Activated CD4-positive, alpha-beta T cell treated with anti-CD3 and anti-CD28 coated beads, Interleukin-2, amount 10 ng/mL, durations not matched to agents 24 days and 14 days (primary cell): ENCODE measurements at regions not wholly inside any gene's neighbourhood (a gene's known extent, or its start where the extent isn't known, plus 50 kb on each side); places are given as distances from the start of the nearest gene placed in this dataset.

ENCODE experiments used
- DNase-seq: peaks from one replicate; pipeline ENCODE4 v3.0.0; 2022
- H3K27ac Mint-ChIP-seq: one replicate; pipeline ENCODE4 v1.8.0; 2022; ENCODE audit warnings: mild to moderate bottlenecking, mixed read lengths
- H3K27me3 Mint-ChIP-seq: one replicate; pipeline ENCODE4 v1.8.0; 2022; ENCODE audit warnings: mixed read lengths
- H3K36me3 Mint-ChIP-seq: one replicate; pipeline ENCODE4 v1.8.0; 2022; ENCODE audit warnings: low read depth, mild to moderate bottlenecking, mixed read lengths
- H3K4me1 Mint-ChIP-seq: one replicate; pipeline ENCODE4 v1.8.0; 2021; ENCODE audit warnings: mixed read lengths
- H3K4me3 Mint-ChIP-seq: one replicate; pipeline ENCODE4 v1.8.0; 2022; ENCODE audit warnings: mild to moderate bottlenecking, moderate library complexity, mixed read lengths
- H3K9me3 Mint-ChIP-seq: one replicate; pipeline ENCODE4 v1.8.0; 2021; ENCODE audit warnings: mixed read lengths
- intact Hi-C: fragments of 100-400 bp; cut with micrococcal nuclease; formaldehyde crosslinking; loops from one replicate; pipeline ENCODE4 v1.15.1; 2023

DNA sequence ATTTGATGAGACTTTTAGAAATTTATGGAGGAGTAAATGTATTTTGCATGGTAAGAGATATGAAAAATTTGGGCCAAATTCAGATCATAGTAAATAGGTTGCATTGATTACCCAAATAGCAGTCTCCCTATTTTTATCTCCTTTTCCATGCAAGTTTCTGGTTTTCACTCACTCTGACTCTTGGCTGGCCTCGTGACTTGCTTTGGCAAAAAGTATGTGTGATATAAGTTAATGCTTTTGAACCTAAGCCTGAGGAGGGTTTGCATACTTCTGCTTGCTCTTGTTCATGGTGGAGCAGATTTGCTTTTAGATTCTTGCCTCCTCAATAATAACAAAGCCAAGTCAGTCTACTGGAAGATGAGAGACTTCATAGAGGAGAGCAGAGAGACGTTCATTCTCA, 1045.9 kb upstream of the CDH8 start:
- intact Hi-C loops: no loop called here
- H3K4me3 Mint-ChIP-seq: no peak overlapping the region
- H3K4me1 Mint-ChIP-seq: no peaks in the 10 kb centered on the region
- no peak overlapping the region for H3K27ac Mint-ChIP-seq
- no peak for DNase-seq
- no peaks in the 10 kb centered on the region for H3K36me3 Mint-ChIP-seq
- no peaks in the 10 kb centered on the region for H3K27me3 Mint-ChIP-seq
- H3K9me3 Mint-ChIP-seq: peaks cover 4% of the 10 kb centered on the region

DNA sequence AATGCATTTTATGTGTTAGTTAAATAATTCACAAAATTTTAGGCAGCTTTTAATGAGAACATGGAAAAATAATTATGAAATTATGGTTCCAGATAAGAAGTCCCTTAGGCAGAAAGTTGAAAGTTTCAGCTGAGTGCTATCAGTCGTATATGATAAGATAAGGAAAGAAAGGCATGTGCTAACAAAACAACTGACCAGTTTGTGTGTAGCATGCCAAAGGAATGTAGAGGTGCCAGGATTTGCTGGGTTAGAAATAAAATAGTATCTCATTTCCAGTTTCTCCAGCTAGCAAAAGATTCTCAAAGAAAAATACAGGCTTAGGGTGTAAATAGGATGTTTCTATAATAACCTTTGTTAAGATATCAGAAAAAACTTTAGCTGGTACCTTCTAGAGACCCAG, 1044.5 kb upstream of the CDH8 start:
- Mint-ChIP-seq H3K4me1 (no peaks in the 10 kb centered on the region), H3K4me3 (no peak overlapping the region), H3K27ac (no peak overlapping the region), H3K9me3 (peaks cover 9% of the 10 kb centered on the region), H3K36me3 (no peaks in the 10 kb centered on the region), H3K27me3 (no peaks in the 10 kb centered on the region)
- intact Hi-C loops: no loop called here
- no peak for DNase-seq

DNA sequence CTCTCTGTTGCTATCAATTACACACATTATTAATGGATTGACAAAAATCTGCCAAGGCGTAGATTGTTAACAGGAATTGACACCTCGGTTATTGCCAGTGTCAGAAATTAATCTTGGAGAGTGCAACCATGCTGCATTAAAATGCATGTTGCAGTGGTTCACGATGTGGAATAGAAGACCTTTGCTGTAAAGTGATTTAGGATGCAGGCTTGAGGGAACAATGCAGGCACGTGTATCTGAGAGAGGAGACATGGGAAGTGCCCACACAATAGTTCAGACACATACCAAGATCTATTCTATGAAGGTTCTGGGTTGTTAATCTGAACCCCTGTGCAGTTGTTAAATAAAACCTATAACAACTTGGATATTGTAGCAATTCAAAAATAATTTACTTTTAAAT, 1032.8 kb upstream of the CDH8 start:
- DNase-seq: no peak
- no peaks in the 10 kb centered on the region for H3K4me1 Mint-ChIP-seq
- intact Hi-C loops: no loop called here
- H3K4me3 Mint-ChIP-seq: no peak overlapping the region
- no peaks in the 10 kb centered on the region for H3K9me3 Mint-ChIP-seq
- H3K27me3 Mint-ChIP-seq: no peaks in the 10 kb centered on the region
- no peak overlapping the region for H3K27ac Mint-ChIP-seq
- H3K36me3 Mint-ChIP-seq: no peaks in the 10 kb centered on the region

DNA sequence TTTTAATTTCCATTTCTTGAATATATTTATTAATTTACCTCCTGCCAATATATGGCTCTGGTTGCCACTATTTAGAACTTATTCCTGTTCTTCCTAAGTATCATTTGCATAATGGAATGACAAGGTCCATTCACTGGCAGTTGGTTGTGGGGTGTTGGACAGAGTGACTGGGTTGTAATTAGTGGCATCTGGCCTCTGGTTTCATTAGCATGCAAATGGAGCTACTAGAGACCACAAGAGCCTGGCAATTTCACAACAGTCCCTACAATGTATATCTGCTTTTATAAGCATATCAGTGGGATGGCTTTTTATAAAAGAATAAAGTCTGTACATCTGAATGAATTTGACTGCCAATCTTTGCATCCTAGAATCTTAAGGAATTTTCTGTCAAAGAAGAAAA, 1030.9 kb upstream of the CDH8 start:
- intact Hi-C loops: no loop called here
- no peaks in the 10 kb centered on the region for H3K4me1 Mint-ChIP-seq
- no peak overlapping the region for H3K4me3 Mint-ChIP-seq
- no peaks in the 10 kb centered on the region for H3K27me3 Mint-ChIP-seq
- H3K9me3 Mint-ChIP-seq: no peaks in the 10 kb centered on the region
- no peaks in the 10 kb centered on the region for H3K36me3 Mint-ChIP-seq
- DNase-seq: no peak
- no peak overlapping the region for H3K27ac Mint-ChIP-seq

DNA sequence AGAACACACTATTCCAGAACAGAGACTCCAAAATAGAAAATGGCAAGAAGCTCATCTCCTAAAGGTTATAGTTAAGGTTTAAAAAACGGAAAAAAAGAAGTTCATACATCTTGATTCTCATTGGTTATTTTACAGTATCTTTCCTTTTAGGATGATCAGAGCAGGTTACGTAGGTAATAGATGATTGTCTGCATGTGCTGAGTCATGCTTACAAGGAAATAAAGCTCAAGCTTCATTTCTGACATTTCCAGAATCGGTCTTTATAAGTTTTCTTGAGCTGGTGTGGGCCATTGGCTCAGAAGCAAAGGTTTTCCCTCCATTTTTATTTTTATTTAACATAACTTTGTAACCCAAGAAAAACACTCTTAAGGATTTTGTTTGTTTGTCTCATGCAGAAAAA, 1030.3 kb upstream of the CDH8 start:
- Mint-ChIP-seq H3K4me1 (no peaks in the 10 kb centered on the region), H3K27ac (no peak overlapping the region), H3K27me3 (no peaks in the 10 kb centered on the region), H3K4me3 (no peak overlapping the region), H3K9me3 (no peaks in the 10 kb centered on the region), H3K36me3 (no peaks in the 10 kb centered on the region)
- DNase-seq: no peak
- intact Hi-C loops: no loop called here

DNA sequence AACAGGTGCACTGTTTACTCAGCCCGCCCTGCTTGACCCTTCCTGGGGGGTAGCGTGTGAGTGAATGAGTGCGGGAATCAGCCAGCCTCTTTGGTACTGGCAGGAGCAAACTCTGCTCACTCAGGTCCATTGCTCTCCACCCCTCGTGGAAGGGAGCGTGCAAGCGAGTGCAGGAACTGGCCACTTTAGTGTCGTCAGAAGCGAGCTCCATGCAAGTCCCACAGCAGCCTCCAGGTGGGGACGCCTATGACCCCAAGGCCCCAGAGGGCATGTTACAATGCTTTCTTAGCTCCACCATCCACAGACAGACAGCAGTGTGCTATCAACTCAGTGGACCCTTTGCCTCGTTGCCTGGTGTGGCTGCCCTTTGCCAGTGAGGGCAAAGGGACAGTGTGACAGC, 1025.1 kb upstream of the CDH8 start:
- Mint-ChIP-seq H3K9me3 (peaks cover 5% of the 10 kb centered on the region), H3K4me3 (no peak overlapping the region), H3K27ac (no peak overlapping the region), H3K36me3 (no peaks in the 10 kb centered on the region), H3K4me1 (no peaks in the 10 kb centered on the region), H3K27me3 (no peaks in the 10 kb centered on the region)
- DNase-seq: no peak
- intact Hi-C loops: no loop called here

DNA sequence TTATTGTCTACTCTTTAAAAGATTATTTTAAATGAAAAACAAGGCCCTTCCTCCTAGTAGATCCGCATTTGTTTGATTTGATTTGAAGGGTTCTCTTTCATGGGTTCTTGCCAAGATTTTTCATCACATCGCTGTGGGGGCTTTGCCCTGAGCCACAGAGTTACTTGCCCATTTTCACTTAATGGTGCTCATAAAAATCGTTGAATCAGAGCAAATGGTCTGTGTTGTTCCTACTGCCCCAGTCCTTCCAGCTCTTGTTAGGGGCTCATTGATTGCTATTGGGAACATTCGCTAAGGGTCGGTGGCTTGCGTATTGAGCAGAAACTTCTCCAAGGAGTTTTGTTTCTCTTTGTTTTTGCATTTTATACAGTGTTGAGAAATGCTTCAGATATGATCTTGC, 1023.4 kb upstream of the CDH8 start:
- intact Hi-C loops: no loop called here
- no peaks in the 10 kb centered on the region for H3K36me3 Mint-ChIP-seq
- H3K4me1 Mint-ChIP-seq: no peaks in the 10 kb centered on the region
- H3K27ac Mint-ChIP-seq: no peak overlapping the region
- DNase-seq: no peak
- H3K27me3 Mint-ChIP-seq: no peaks in the 10 kb centered on the region
- no peak overlapping the region for H3K4me3 Mint-ChIP-seq
- H3K9me3 Mint-ChIP-seq: peaks cover 5% of the 10 kb centered on the region

DNA sequence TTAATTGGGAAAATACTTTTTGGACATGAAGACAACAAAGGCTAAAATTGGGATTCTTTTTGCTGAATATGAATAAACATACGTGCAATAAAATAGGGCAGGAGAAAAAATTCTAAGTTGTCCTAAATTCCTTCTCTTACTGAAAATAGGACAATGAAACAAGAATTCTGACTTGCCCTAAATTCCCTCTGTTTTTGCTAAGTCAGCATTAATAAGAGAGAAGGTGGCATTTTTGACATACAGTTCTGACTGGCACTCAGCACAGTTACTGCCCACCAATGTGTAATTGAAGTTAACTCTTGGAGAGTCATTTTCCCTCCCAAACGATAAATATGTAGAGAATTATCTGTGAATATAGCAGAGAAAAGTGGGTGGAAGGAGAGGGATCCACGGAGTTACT, 1021.1 kb upstream of the CDH8 start:
- no peak overlapping the region for H3K4me3 Mint-ChIP-seq

DNA sequence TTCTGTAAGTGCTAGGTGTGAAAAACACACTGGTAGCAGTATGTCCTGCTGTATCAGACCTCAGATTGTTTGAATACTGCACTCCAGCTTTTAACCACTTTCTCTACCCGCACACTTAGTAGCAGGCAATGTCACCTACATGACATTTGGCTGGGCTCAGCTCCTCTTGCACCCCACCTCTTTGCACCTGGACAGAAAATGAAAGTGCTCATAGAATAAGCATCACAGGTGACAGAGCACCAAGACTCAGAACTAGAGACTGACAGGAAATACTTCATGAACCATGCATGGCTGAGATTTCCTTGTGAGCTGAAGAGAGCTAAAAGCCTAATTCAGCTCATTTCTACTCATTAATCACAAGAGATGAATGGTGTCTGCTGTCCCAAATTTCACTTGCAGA, 1014.2 kb upstream of the CDH8 start:
- no peak for DNase-seq
- Mint-ChIP-seq H3K36me3 (no peaks in the 10 kb centered on the region), H3K9me3 (peaks cover 9% of the 10 kb centered on the region), H3K4me3 (no peak overlapping the region), H3K4me1 (no peaks in the 10 kb centered on the region), H3K27me3 (no peaks in the 10 kb centered on the region), H3K27ac (no peak overlapping the region)
- intact Hi-C loops: no loop called here

More for the DNA sequence above, 1021.1 kb upstream of the CDH8 start:
- H3K36me3 Mint-ChIP-seq: no peaks in the 10 kb centered on the region
- no peaks in the 10 kb centered on the region for H3K27me3 Mint-ChIP-seq
- no peaks in the 10 kb centered on the region for H3K4me1 Mint-ChIP-seq
- intact Hi-C loops: no loop called here
- no peak overlapping the region for H3K27ac Mint-ChIP-seq
- DNase-seq: no peak
- peaks cover 11% of the 10 kb centered on the region for H3K9me3 Mint-ChIP-seq

DNA sequence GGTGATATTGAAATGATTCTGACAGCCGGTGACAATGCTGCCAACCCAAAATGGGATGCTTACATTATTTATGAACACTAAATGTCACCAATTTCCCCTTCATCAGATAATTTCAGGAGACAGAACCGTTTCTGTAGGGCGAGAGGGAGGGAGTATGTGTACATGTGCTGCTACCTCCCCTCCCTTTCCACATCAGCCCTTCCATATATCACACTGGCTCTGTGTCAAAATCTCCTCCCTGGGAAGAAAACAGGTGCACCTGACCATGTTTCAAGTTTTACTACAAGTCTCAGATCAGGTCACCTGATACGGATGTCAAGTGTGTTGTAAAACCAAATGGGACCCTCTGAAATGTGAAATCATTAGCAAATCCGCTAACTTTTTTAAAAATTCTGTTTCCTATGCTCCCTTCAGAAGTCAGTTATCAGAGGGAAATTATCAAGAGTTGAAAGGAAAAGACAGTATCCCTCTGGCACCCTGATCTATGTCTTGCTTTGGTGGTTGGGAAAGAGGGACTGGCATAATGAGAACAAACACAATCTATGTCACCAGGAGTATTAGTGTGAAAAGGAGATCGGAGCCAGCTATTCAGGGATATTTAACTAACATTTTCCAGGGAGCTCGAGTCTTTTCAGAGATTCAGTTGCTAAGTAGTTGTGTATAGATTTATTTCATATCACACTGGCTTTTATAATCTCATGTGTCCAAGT, 1002.3 kb upstream of the CDH8 start:
- Mint-ChIP-seq H3K27ac (no peak overlapping the region), H3K9me3 (peaks cover 11% of the 10 kb centered on the region), H3K36me3 (no peaks in the 10 kb centered on the region), H3K4me1 (no peaks in the 10 kb centered on the region), H3K4me3 (no peak overlapping the region), H3K27me3 (no peaks in the 10 kb centered on the region)
- intact Hi-C loops: no loop called here
- no peak for DNase-seq

DNA sequence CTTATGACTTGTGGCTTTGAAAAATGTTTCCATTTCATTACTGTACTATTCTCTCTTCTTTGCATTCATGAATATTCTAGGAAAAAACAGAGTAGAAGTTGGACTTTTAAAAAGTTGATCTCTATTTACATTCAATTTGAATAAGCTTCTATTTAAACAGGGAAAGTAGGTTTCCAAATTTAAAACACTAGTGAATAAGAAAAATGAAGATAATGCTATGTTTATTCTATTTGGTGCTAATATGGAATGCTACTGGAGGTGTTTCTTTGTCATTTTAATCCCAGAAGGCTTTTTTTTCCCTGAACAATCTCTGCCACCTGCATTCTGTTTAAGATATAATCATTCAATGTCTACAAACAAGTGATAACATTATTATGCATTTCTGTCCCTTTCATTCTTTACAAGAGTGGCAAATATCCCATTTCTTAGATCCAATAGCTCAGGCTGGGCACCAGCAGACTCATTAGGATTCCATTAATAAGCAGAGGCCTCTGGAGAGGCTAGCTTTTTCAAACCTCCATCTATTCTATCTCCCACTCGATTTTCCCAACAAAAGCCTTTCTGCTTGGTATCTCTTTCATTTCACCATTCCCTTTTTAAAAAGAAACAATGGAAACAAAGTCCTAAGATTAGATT, 1001.6 kb upstream of the CDH8 start:
- DNase-seq: no peak
- intact Hi-C loops: no loop called here
- no peak overlapping the region for H3K27ac Mint-ChIP-seq
- H3K4me3 Mint-ChIP-seq: no peak overlapping the region
- peaks cover 11% of the 10 kb centered on the region for H3K9me3 Mint-ChIP-seq
- H3K36me3 Mint-ChIP-seq: no peaks in the 10 kb centered on the region
- no peaks in the 10 kb centered on the region for H3K4me1 Mint-ChIP-seq
- no peaks in the 10 kb centered on the region for H3K27me3 Mint-ChIP-seq

DNA sequence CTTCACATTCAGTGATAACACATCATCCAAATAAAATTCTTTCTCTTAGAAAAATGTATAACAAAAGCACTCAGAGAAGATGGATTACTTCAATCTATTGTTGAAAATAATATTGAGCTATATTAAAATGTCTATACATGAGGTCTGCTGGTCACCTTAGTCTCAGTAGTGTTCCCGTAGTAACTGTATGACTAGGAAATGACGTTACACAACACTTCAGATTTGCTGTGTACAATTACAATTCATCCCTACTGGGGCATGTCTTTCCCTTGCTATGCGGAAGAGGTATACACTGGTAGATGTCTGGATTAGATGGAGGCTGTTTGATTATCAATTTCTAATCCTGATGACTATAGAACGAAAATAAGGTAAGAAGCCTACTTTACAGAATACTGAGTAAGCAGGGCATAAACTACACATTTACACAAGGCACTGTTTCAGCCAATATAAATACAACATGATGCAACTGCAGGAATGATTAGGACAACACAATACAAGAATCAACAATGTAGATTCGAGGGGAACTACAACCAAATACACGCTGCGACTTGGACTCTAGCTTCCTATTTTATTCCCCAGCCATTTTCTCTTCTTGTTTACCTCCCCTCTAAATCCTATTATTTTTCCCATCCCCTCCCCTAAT, 982.5 kb upstream of the CDH8 start:
- peaks cover 16% of the 10 kb centered on the region for H3K9me3 Mint-ChIP-seq
- no peaks in the 10 kb centered on the region for H3K36me3 Mint-ChIP-seq
- DNase-seq: no peak
- intact Hi-C loops: no loop called here
- no peak overlapping the region for H3K27ac Mint-ChIP-seq
- no peaks in the 10 kb centered on the region for H3K4me1 Mint-ChIP-seq
- H3K27me3 Mint-ChIP-seq: no peaks in the 10 kb centered on the region
- no peak overlapping the region for H3K4me3 Mint-ChIP-seq

DNA sequence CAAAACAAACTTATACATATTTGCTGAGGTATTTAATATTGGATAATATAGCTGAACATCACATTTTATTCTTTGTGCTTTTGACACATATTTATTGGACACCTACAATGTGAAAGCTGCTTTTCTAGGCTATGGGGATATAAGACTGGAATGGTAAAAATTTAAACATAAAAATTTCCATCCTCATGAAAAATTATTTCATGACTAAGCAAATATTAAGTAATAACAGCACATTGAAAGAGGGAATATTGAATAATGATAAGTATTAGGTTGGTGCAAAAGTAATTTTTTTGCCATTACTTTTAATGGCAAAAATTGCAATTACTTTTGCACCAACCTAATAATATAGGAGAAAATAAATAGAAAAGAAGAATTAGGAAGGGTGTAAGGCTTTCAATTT, 972.5 kb upstream of the CDH8 start:
- Mint-ChIP-seq H3K4me3 (no peak overlapping the region), H3K27me3 (no peaks in the 10 kb centered on the region), H3K27ac (no peak overlapping the region), H3K4me1 (no peaks in the 10 kb centered on the region), H3K36me3 (no peaks in the 10 kb centered on the region), H3K9me3 (peaks cover 3% of the 10 kb centered on the region)
- DNase-seq: no peak
- intact Hi-C loops: no loop called here

DNA sequence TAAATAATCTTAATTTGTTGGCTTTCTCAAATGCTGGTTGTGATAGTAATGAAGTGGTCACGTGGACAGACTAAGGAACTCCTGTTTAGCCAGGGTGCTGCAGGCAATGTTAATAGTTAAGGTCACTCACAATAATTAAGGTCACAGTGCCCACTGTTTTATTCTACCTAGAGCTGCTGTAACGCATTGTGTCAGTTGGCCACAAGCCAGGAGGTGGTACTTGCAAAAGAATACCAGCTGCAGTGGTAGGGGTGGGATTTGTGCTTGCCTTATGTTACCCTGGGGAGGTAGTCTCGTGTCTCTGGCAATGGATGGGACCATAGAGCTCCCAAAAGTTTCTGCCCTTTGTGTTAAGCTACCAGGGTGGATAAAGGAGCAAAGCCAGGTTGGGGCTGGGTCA, 969.1 kb upstream of the CDH8 start:
- Mint-ChIP-seq H3K36me3 (no peaks in the 10 kb centered on the region), H3K4me3 (no peak overlapping the region), H3K4me1 (no peaks in the 10 kb centered on the region), H3K9me3 (peaks cover 5% of the 10 kb centered on the region), H3K27ac (no peak overlapping the region), H3K27me3 (no peaks in the 10 kb centered on the region)
- DNase-seq: no peak
- intact Hi-C loops: no loop called here
